Testis (tissue), 2 donors: ENCODE measurements at regions not wholly inside any gene's neighbourhood (a gene's known extent, or its start where the extent isn't known, plus 50 kb on each side); places are given as distances from the start of the nearest gene placed in this dataset.

Experiments used
- CTCF ChIP-seq, 3 experiments: fragments of 450-650 bp in 2 of 3; fragments of 200-600 bp in 1 of 3; sonication (generic) in 1 of 3; IDR thresholded peaks; one replicate each; pipeline ENCODE4 v1.5.1; 2016 to 2019; ENCODE audit warnings: antibody characterized with exemption in 3 of 3, mild to moderate bottlenecking in 2 of 3, moderate library complexity in 1 of 3
- POLR2A ChIP-seq: fragments of 450-650 bp; IDR thresholded peaks from one replicate; pipeline ENCODE4 v1.6.1; 2017; ENCODE audit warnings: antibody characterized with exemption, mild to moderate bottlenecking, moderate library complexity

- no peak for TF ChIP-seq CTCF (IDR thresholded peaks at IDR 0.05)
- no peak for TF ChIP-seq POLR2A
These were observed 975.9 kb downstream of the MAT2B start for GRCh38 chr5:164481270-164481669.
